NT2/D1 (cell line): ENCODE measurements at regions not wholly inside any gene's neighbourhood (a gene's known extent, or its start where the extent isn't known, plus 50 kb on each side); places are given as distances from the start of the nearest gene placed in this dataset.

ENCODE experiments used
- SUZ12 ChIP-seq: IDR thresholded peaks from 2 replicates; pipeline ENCODE4 v1.6.1; 2011; ENCODE audit not compliant: insufficient read length, insufficient read depth; ENCODE audit errors: extremely low read depth
- YY1 ChIP-seq: IDR thresholded peaks from 2 replicates; pipeline ENCODE4 v1.6.1; 2011; ENCODE audit not compliant: insufficient read length, insufficient read depth
- ZNF274 ChIP-seq: IDR thresholded peaks from 2 replicates; pipeline ENCODE4 v1.6.1; 2011; ENCODE audit warnings: mild to moderate bottlenecking, low read depth, low read length

DNA sequence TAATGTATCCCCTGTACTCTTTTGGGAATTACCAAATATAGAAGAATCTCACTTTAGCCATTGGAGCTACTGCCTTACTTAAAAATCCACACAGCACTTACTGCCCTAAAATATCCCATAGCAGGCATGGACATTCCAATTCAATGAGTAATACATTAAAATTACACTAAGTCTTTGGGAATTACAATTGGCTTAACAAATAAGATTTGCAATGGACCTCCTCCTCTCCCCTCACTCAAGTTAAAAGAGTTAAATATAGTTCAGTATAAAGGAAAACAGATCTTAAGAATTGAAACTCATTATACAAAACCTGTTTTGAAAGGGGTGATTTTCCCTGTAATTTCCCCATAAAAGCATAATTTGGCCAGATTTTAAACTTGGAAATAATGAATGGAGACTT lies 477.1 kb downstream of the SLC16A7 start:
- no peak for TF ChIP-seq ZNF274
- no peak for TF ChIP-seq YY1
- no peak for TF ChIP-seq SUZ12
